ENCODE measurements at regions not wholly inside any gene's neighbourhood (a gene's known extent, or its start where the extent isn't known, plus 50 kb on each side); places are given as distances from the start of the nearest gene placed in this dataset.

DNA sequence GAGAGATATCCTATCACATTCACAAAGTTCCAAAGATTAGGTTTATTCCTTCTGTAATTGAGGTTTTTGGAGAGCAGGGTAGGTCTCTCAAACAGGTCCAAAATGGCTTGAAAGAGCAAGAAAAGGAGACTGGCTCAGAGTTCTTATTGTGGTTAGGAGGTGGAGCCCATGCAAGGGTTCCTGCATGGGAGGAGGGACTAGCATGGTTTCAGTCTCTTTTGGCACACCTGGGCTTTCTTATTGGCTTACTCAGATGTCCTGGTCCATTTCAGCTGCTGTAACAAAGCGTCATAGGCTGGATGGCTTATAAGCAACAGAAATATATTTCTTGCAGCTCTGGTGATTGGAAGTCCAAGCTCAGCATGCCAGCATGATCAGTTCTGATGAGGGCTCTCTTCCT is 493.1 kb downstream of the REEP3 start:
- Histone ChIP-seq H3K4me1 (ENCODE audit: control insufficient read depth in 5 of 5, insufficient read depth in 5 of 5, low read length in 5 of 5) (no peaks in the 10 kb centered on the region), H3K4me3 (ENCODE audit: low read depth in 1 of 5, low read length in 5 of 5) (no peak overlapping the region), H3K27me3 (ENCODE audit: control insufficient read depth in 5 of 5, insufficient read depth in 4 of 5, low read length in 5 of 5) (no peaks in the 10 kb centered on the region), H3K27ac (ENCODE audit: low read depth, low read length) (no peak overlapping the region), H3K9ac (ENCODE audit: low read length in 5 of 5) (no peak overlapping the region), H3K36me3 (ENCODE audit: control insufficient read depth in 5 of 5, insufficient read depth in 5 of 5, low read length in 5 of 5) (no peaks in the 10 kb centered on the region), H3K9me3 (ENCODE audit: control insufficient read depth in 5 of 5, low read length in 5 of 5) (peaks cover 0 to 2% (median 0%) of the 10 kb centered on the region in 5 donors)

DNA sequence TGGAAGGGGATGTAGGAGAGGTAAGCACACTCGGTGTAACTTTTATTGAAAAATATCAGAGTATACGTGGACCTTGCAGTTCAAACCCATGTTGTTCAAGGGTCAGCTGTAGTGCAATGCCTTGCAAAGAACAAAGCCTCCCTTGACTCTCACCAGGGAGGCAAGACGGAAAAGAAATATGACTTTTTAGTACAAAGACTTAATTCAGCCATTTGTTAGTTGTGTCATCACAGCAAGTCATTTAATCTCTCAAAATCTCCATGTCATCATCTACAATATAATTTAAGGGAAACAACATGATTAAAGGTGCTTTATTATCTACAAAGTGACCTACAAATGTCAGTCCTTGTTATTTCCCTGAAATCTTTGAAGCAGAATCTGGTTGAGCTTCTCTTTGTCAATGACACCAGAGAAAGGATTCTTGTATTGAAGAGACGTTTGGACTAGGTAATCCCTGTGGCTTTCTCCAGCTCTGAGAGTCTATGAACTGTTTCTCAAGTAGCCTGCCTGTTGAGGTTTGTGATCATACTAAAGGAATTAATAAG is 502.8 kb downstream of the REEP3 start:
- H3K27me3 ChIP-seq (ENCODE audit: control insufficient read depth in 5 of 5, insufficient read depth in 4 of 5, low read length in 5 of 5), result peaks cover 0 to 2% (median 0%) of the 10 kb centered on the region in 5 donors
- no peaks in the 10 kb centered on the region for H3K4me1 ChIP-seq (ENCODE audit: control insufficient read depth in 5 of 5, insufficient read depth in 5 of 5, low read length in 5 of 5)
- no peak overlapping the region for H3K9ac ChIP-seq (ENCODE audit: low read length in 5 of 5)
- no peak overlapping the region for H3K4me3 ChIP-seq (ENCODE audit: low read depth in 1 of 5, low read length in 5 of 5)
- no peak overlapping the region for H3K27ac ChIP-seq (ENCODE audit: low read depth, low read length)
- peaks cover 0 to 9% (median 0%) of the 10 kb centered on the region in 5 donors for H3K9me3 ChIP-seq (ENCODE audit: control insufficient read depth in 5 of 5, low read length in 5 of 5)
- H3K36me3 ChIP-seq (ENCODE audit: control insufficient read depth in 5 of 5, insufficient read depth in 5 of 5, low read length in 5 of 5), result no peaks in the 10 kb centered on the region

DNA sequence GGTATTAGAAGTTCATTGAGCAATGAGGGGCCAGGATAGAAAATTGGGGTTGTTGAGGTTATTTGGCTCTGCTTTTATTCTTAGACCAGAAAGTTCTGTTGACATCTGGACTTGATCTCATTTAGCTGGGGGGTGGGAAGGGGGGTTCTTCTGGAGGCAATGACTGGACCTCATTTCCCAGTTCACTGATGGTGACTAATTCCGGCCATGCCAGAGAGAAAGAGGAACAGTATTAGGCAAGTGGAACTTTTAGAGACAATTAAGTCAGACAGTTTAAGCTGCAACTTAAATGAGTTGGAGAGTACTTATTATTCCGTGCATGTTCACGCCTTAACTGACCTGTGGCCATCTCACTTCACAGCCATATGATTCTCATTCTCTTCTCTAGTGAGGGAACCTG is 512.5 kb downstream of the REEP3 start:
- Histone ChIP-seq H3K4me3 (ENCODE audit: low read depth in 1 of 5, low read length in 5 of 5) (no peak overlapping the region), H3K36me3 (ENCODE audit: control insufficient read depth in 5 of 5, insufficient read depth in 5 of 5, low read length in 5 of 5) (no peaks in the 10 kb centered on the region), H3K27ac (ENCODE audit: low read depth, low read length) (no peak overlapping the region), H3K4me1 (ENCODE audit: control insufficient read depth in 5 of 5, insufficient read depth in 5 of 5, low read length in 5 of 5) (peaks cover 0 to 10% (median 0%) of the 10 kb centered on the region in 5 donors), H3K27me3 (ENCODE audit: control insufficient read depth in 5 of 5, insufficient read depth in 4 of 5, low read length in 5 of 5) (peaks cover 0 to 12% (median 8%) of the 10 kb centered on the region in 5 donors), H3K9ac (ENCODE audit: low read length in 5 of 5) (no peak overlapping the region), H3K9me3 (ENCODE audit: control insufficient read depth in 5 of 5, low read length in 5 of 5) (no peaks in the 10 kb centered on the region)

DNA sequence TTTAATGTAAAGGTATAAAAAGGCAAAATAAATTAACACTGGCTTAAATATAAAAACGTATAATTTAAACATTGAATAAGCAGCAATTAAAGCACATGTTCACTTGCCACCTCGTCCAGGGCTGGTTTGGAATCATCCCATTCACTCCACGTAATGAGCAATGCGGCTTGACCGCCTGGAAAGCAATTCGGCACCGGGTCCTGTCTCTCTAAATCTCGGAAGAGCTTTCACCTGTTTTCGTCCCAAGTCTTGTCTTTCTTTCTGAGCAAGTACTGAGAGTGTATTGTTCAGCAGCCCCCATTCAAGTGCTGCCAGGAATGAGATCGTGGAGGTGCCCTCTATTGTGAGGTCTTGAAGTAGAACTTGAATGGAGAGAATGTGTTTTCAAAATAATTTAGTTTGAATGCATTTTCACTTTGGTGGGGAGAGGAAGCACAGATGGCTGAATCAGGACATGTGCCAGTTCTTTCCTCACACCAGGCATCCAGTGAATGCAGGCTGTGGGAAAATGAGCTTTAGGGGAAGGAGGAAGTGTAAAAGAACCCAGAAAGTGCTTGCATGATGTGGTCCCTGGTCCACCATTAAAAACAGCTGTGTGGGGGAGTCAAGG is 515.2 kb downstream of the REEP3 start:
- peaks cover 0 to 16% (median 7%) of the 10 kb centered on the region in 5 donors for H3K4me1 ChIP-seq (ENCODE audit: control insufficient read depth in 5 of 5, insufficient read depth in 5 of 5, low read length in 5 of 5)
- H3K27ac ChIP-seq (ENCODE audit: low read depth, low read length), result no peak overlapping the region
- no peaks in the 10 kb centered on the region for H3K9me3 ChIP-seq (ENCODE audit: control insufficient read depth in 5 of 5, low read length in 5 of 5)
- no peaks in the 10 kb centered on the region for H3K36me3 ChIP-seq (ENCODE audit: control insufficient read depth in 5 of 5, insufficient read depth in 5 of 5, low read length in 5 of 5)
- H3K27me3 ChIP-seq (ENCODE audit: control insufficient read depth in 5 of 5, insufficient read depth in 4 of 5, low read length in 5 of 5), result peaks cover 0 to 12% (median 10%) of the 10 kb centered on the region in 5 donors
- H3K4me3 ChIP-seq (ENCODE audit: low read depth in 1 of 5, low read length in 5 of 5), result no peak overlapping the region
- no peak overlapping the region for H3K9ac ChIP-seq (ENCODE audit: low read length in 5 of 5)

DNA sequence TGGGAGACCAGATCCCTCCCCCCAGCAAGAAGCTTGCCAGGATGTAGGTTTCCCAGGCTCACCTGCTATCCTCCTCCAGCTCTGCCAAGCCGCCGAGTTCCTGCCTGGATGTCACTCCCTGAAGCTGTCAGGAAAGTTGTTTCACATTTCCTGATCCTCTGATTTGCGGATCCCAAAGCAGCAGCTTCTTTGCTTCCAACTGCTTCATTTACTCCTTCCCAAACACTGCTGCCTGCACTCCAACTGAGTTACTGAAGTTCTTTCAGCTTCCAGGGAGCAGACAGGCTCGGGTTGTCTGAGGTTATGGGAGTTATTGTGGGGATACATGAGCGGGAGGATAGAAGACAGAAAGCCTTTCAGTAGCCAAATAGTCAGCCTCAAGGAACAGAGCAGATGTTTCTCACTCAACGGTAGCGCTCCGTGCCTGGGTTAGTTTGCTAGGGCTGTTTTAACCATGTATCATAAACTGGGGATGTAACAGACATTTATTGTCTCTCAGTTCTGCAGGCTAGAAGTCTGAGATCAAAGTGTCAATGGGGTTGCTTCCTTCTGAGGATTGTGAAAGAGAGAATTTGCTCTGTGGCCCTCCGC is 516.0 kb downstream of the REEP3 start:
- Histone ChIP-seq H3K4me3 (ENCODE audit: low read depth in 1 of 5, low read length in 5 of 5) (no peak overlapping the region), H3K9ac (ENCODE audit: low read length in 5 of 5) (no peak overlapping the region), H3K27me3 (ENCODE audit: control insufficient read depth in 5 of 5, insufficient read depth in 4 of 5, low read length in 5 of 5) (peaks cover 0 to 12% (median 10%) of the 10 kb centered on the region in 5 donors), H3K36me3 (ENCODE audit: control insufficient read depth in 5 of 5, insufficient read depth in 5 of 5, low read length in 5 of 5) (no peaks in the 10 kb centered on the region), H3K4me1 (ENCODE audit: control insufficient read depth in 5 of 5, insufficient read depth in 5 of 5, low read length in 5 of 5) (peaks cover 0 to 23% (median 11%) of the 10 kb centered on the region in 5 donors), H3K9me3 (ENCODE audit: control insufficient read depth in 5 of 5, low read length in 5 of 5) (no peaks in the 10 kb centered on the region), H3K27ac (ENCODE audit: low read depth, low read length) (no peak overlapping the region)

DNA sequence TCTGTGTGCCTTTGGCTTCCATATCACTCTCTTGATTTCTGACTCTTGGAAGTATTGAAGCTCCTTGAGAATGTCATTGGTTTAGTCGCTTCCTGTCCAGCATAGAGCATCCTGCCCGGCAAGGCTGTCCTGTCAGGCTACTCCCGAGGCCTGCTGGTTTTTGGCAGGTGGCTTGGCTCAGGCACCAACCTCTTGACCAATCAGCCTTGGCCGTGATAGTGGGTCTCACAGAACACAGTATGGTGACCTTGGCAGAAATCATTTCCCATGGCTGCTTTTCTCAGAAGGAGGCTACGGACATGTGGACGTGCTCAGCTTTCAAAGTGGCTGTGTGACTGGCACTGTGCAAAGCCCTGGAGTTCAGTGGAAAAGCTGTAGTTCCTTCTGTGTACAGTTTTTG is 516.9 kb downstream of the REEP3 start:
- H3K27me3 ChIP-seq (ENCODE audit: control insufficient read depth in 5 of 5, insufficient read depth in 4 of 5, low read length in 5 of 5), result peaks cover 0 to 12% (median 10%) of the 10 kb centered on the region in 5 donors
- H3K4me3 ChIP-seq (ENCODE audit: low read depth in 1 of 5, low read length in 5 of 5), result no peak overlapping the region
- H3K9ac ChIP-seq (ENCODE audit: low read length in 5 of 5), result no peak overlapping the region
- no peaks in the 10 kb centered on the region for H3K36me3 ChIP-seq (ENCODE audit: control insufficient read depth in 5 of 5, insufficient read depth in 5 of 5, low read length in 5 of 5)
- no peaks in the 10 kb centered on the region for H3K9me3 ChIP-seq (ENCODE audit: control insufficient read depth in 5 of 5, low read length in 5 of 5)
- peaks cover 0 to 23% (median 11%) of the 10 kb centered on the region in 5 donors for H3K4me1 ChIP-seq (ENCODE audit: control insufficient read depth in 5 of 5, insufficient read depth in 5 of 5, low read length in 5 of 5)
- no peak overlapping the region for H3K27ac ChIP-seq (ENCODE audit: low read depth, low read length)

DNA sequence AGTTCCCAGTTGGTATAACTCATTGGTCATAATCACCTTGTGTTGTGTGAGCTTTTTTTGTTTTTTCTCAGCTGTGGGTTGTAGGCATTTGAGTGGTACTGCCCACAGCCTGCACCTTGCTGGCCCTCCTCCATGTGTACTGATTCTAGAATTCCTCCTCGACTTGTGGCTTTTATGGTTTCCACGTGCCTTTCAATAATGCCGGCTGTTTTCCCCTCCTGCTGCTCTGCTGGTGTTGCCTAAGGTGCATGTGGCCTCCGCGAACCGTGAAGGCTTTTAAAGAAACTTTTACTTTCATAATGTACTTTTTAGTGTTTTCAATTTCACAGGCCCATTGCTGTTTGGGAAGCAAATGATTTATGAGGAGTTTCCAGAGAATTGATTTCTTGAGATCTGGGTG is 518.0 kb downstream of the REEP3 start:
- H3K27me3 ChIP-seq (ENCODE audit: control insufficient read depth in 5 of 5, insufficient read depth in 4 of 5, low read length in 5 of 5), result peaks cover 0 to 12% (median 10%) of the 10 kb centered on the region in 5 donors
- no peak overlapping the region for H3K9ac ChIP-seq (ENCODE audit: low read length in 5 of 5)
- no peak overlapping the region for H3K27ac ChIP-seq (ENCODE audit: low read depth, low read length)
- no peaks in the 10 kb centered on the region for H3K9me3 ChIP-seq (ENCODE audit: control insufficient read depth in 5 of 5, low read length in 5 of 5)
- no peaks in the 10 kb centered on the region for H3K36me3 ChIP-seq (ENCODE audit: control insufficient read depth in 5 of 5, insufficient read depth in 5 of 5, low read length in 5 of 5)
- H3K4me1 ChIP-seq (ENCODE audit: control insufficient read depth in 5 of 5, insufficient read depth in 5 of 5, low read length in 5 of 5), result peaks cover 0 to 23% (median 11%) of the 10 kb centered on the region in 5 donors
- no peak overlapping the region for H3K4me3 ChIP-seq (ENCODE audit: low read depth in 1 of 5, low read length in 5 of 5)

DNA sequence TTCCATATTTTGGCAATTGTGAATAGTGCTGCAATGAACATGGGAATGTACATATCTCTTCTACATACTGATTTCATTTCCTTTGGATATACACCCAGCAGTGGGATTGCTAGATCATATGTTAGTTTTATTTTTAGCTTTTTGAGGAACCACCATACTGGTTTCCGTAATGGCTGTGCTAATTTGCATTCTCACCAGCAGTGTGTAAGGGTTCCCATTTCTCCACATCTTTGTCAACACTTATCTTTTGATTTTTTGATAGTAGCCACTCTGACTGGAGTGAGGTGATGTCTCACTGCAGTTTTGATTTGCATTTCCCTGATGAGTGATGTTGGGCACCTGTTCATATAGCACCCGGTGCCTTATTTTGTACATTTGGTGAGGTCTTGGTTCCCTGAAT is 519.6 kb downstream of the REEP3 start:
- H3K27me3 ChIP-seq (ENCODE audit: control insufficient read depth in 5 of 5, insufficient read depth in 4 of 5, low read length in 5 of 5), result peaks cover 0 to 12% (median 10%) of the 10 kb centered on the region in 5 donors
- peak overlapping the region in 2 of 5 donors; percentile 11 to 63 for H3K9ac ChIP-seq (ENCODE audit: low read length in 5 of 5)
- H3K4me1 ChIP-seq (ENCODE audit: control insufficient read depth in 5 of 5, insufficient read depth in 5 of 5, low read length in 5 of 5), result peaks cover 0 to 23% (median 11%) of the 10 kb centered on the region in 5 donors
- H3K27ac ChIP-seq (ENCODE audit: low read depth, low read length), result no peak overlapping the region
- H3K4me3 ChIP-seq (ENCODE audit: low read depth in 1 of 5, low read length in 5 of 5), result peak overlapping the region in 3 of 5 donors; percentile 52 to 74 (median 55)
- H3K9me3 ChIP-seq (ENCODE audit: control insufficient read depth in 5 of 5, low read length in 5 of 5), result no peaks in the 10 kb centered on the region
- no peaks in the 10 kb centered on the region for H3K36me3 ChIP-seq (ENCODE audit: control insufficient read depth in 5 of 5, insufficient read depth in 5 of 5, low read length in 5 of 5)

DNA sequence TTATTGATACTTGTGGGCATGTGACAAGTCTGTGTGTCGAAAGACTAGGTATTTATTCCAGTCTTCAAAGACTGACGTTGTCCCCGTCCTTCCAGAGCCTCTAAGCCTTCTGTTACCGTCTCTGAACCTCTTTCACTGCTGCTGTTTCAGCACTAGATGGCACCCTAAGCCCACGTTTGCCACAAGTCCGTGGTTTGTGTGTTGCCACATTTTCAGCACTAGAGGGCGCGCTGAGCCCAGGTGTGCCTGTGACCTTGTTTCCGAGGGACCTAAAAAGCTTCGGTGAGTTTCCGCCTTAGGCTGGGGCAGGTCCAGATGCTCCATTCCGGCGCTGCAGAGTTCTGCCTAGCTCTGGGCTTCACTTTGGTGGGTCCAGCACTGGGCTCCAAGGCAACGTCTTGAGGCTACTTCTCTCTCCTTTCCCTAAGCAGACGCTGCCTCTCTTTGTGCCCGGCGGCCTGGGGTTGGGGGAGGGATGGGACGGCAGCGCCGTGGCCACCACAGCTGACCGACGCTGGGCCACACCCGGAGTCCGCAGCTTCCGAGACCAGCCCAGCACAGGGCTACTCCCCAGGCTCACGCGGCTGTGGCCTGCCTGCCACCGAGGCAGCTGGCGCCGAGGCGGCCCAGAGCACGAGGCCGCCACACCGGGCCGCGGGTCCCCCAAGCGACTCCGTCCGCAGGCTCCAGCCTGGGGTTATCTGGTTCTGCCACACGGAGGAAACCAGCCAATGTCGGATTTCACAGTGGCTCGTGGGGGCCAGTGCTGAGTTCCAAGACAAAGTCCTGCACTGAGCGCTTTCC is 520.2 kb downstream of the REEP3 start:
- no peak overlapping the region for H3K27ac ChIP-seq (ENCODE audit: low read depth, low read length)
- H3K4me1 ChIP-seq (ENCODE audit: control insufficient read depth in 5 of 5, insufficient read depth in 5 of 5, low read length in 5 of 5), result peaks cover 0 to 23% (median 11%) of the 10 kb centered on the region in 5 donors
- H3K9me3 ChIP-seq (ENCODE audit: control insufficient read depth in 5 of 5, low read length in 5 of 5), result no peaks in the 10 kb centered on the region
- no peaks in the 10 kb centered on the region for H3K36me3 ChIP-seq (ENCODE audit: control insufficient read depth in 5 of 5, insufficient read depth in 5 of 5, low read length in 5 of 5)
- peaks cover 0 to 11% (median 10%) of the 10 kb centered on the region in 5 donors for H3K27me3 ChIP-seq (ENCODE audit: control insufficient read depth in 5 of 5, insufficient read depth in 4 of 5, low read length in 5 of 5)
- peak overlapping the region; percentile 50 to 75 (median 55) for H3K4me3 ChIP-seq (ENCODE audit: low read depth in 1 of 5, low read length in 5 of 5)
- H3K9ac ChIP-seq (ENCODE audit: low read length in 5 of 5), result peak overlapping the region in 2 of 5 donors; percentile 11 to 63
